ENCODE measurements at regions not wholly inside any gene's neighbourhood (a gene's known extent, or its start where the extent isn't known, plus 50 kb on each side); places are given as distances from the start of the nearest gene placed in this dataset.

- no peak for TF ChIP-seq POLR2AphosphoS5 (IDR thresholded peaks at IDR 0.05; ENCODE audit: low read depth, low read length)
- TF ChIP-seq TAF1 (IDR thresholded peaks at IDR 0.05; ENCODE audit: borderline replicate concordance, insufficient read depth, low read length), result no peak
- TF ChIP-seq REST (IDR thresholded peaks at IDR 0.05; ENCODE audit: insufficient read depth in 1 of 2, low read depth in 2 of 2, low read length in 2 of 2), result no peak
- no peak for TF ChIP-seq FOXP2 (optimal IDR thresholded peaks at IDR 0.05; ENCODE audit: borderline replicate concordance, extremely low read depth, extremely low read length, insufficient read depth)
Observed at GRCh38 chr18:47731276-47731675, 199.2 kb downstream of the SMAD2 start.

Measured in PFSK-1 (cell line).